WTC11 (cell line): ENCODE measurements at regions not wholly inside any gene's neighbourhood (a gene's known extent, or its start where the extent isn't known, plus 50 kb on each side); places are given as distances from the start of the nearest gene placed in this dataset.

ENCODE experiments used
- ATAC-seq: fragments of 200-7000 bp; cut with Tn5 transposase; 2 replicates; pipeline ENCODE4 v1.10.0; 2021; ENCODE audit warnings: mild to moderate bottlenecking, moderate library complexity
- CTCF ChIA-PET: fragments of 300-600 bp; sonication (Branson Sonifier 250); formaldehyde crosslinking; loops from one replicate; lab custom pipeline; 2021; ENCODE audit warnings: antibody characterized with exemption; lab: Charles Lee
- POLR2A ChIA-PET: fragments of 350-600 bp; sonication (Branson Sonifier 250); formaldehyde crosslinking; loops from one replicate; lab custom pipeline; 2021; ENCODE audit warnings: antibody characterized with exemption; lab: Charles Lee
- DNase-seq: peaks from one replicate; pipeline ENCODE4 v3.0.0; 2021; ENCODE audit warnings: low spot score
- H3K27ac Mint-ChIP-seq: 2 replicates; pipeline ENCODE4 v1.8.0; 2021; ENCODE audit warnings: mixed read lengths
- H3K27me3 Mint-ChIP-seq: 2 replicates; pipeline ENCODE4 v1.8.0; 2021; ENCODE audit warnings: low read depth, mild to moderate bottlenecking, moderate library complexity, mixed read lengths
- H3K36me3 Mint-ChIP-seq: 2 replicates; pipeline ENCODE4 v1.8.0; 2021; ENCODE audit warnings: mixed read lengths
- H3K4me1 Mint-ChIP-seq: 2 replicates; pipeline ENCODE4 v1.8.0; 2022; ENCODE audit warnings: mixed read lengths
- H3K4me3 Mint-ChIP-seq: 2 replicates; pipeline ENCODE4 v1.8.0; 2021; ENCODE audit warnings: mild to moderate bottlenecking, moderate library complexity, mixed read lengths
- H3K9me3 Mint-ChIP-seq: 2 replicates; pipeline ENCODE4 v1.8.0; 2021; ENCODE audit warnings: mixed read lengths
- E2F4 ChIP-seq: sonication (generic); formaldehyde crosslinking; IDR thresholded peaks from 2 replicates; pipeline ENCODE4 v1.8.1; 2022; ENCODE audit warnings: low read depth, mild to moderate bottlenecking, moderate library complexity, missing genetic modification reagents, borderline replicate concordance
- ELF4 ChIP-seq: sonication (generic); formaldehyde crosslinking; IDR thresholded peaks from 2 replicates; pipeline ENCODE4 v1.8.1; 2022; ENCODE audit warnings: low read depth, mild to moderate bottlenecking, moderate library complexity, missing genetic modification reagents
- ESRRA ChIP-seq: sonication (generic); formaldehyde crosslinking; IDR thresholded peaks from 2 replicates; pipeline ENCODE4 v1.8.1; 2022; ENCODE audit warnings: mild to moderate bottlenecking, missing genetic modification reagents, borderline replicate concordance
- FOXP1 ChIP-seq: sonication (generic); formaldehyde crosslinking; IDR thresholded peaks from 2 replicates; pipeline ENCODE4 v1.8.0; 2022; ENCODE audit warnings: missing genetic modification reagents, mild to moderate bottlenecking, moderate library complexity, borderline replicate concordance
- GRHL2 ChIP-seq: fragments of 250-450 bp; sonication (Bioruptor Pico); IDR thresholded peaks from 2 replicates; pipeline ENCODE4 v1.8.0; 2022; ENCODE audit warnings: mild to moderate bottlenecking, moderate library complexity; ENCODE audit not compliant: insufficient replicate concordance, severe bottlenecking
- JUN ChIP-seq: sonication (generic); formaldehyde crosslinking; IDR thresholded peaks from 2 replicates; pipeline ENCODE4 v1.8.0; 2023; ENCODE audit warnings: mild to moderate bottlenecking, missing genetic modification reagents
- MXD4 ChIP-seq: fragments of 250-450 bp; sonication (Bioruptor Pico); IDR thresholded peaks from 2 replicates; pipeline ENCODE4 v1.8.0; 2021; ENCODE audit warnings: mild to moderate bottlenecking, moderate library complexity, borderline replicate concordance
- NFYB ChIP-seq: sonication (generic); formaldehyde crosslinking; conservative IDR thresholded peaks from 2 replicates; pipeline ENCODE4 v1.8.0; 2022; ENCODE audit warnings: low read depth, missing genetic modification reagents
- OVOL2 ChIP-seq: fragments of 250-450 bp; sonication (Bioruptor Pico); IDR thresholded peaks from 2 replicates; pipeline ENCODE4 v1.9.0; 2021; ENCODE audit warnings: mild to moderate bottlenecking, borderline replicate concordance
- RORB ChIP-seq: fragments of 250-450 bp; sonication (Bioruptor Pico); IDR thresholded peaks from 2 replicates; pipeline ENCODE4 v1.9.0; 2021; ENCODE audit warnings: mild to moderate bottlenecking
- TCF7 ChIP-seq: sonication (generic); formaldehyde crosslinking; IDR thresholded peaks from 2 replicates; pipeline ENCODE4 v1.8.0; 2022; ENCODE audit warnings: mild to moderate bottlenecking, low read depth, missing genetic modification reagents, moderate library complexity
- TEAD1 ChIP-seq: sonication (generic); formaldehyde crosslinking; IDR thresholded peaks from 2 replicates; pipeline ENCODE4 v1.8.0; 2022; ENCODE audit warnings: mild to moderate bottlenecking, missing genetic modification reagents
- USF1 ChIP-seq: sonication (generic); formaldehyde crosslinking; IDR thresholded peaks from 2 replicates; pipeline ENCODE4 v1.8.0; 2022; ENCODE audit warnings: mild to moderate bottlenecking, missing genetic modification reagents
- USF2 ChIP-seq: sonication (generic); formaldehyde crosslinking; IDR thresholded peaks from 2 replicates; pipeline ENCODE4 v1.8.1; 2023; ENCODE audit warnings: mild to moderate bottlenecking, missing genetic modification reagents, moderate library complexity
- ZNF138 ChIP-seq: sonication (generic); formaldehyde crosslinking; conservative IDR thresholded peaks from 2 replicates; pipeline ENCODE4 v1.8.1; 2022; ENCODE audit warnings: mild to moderate bottlenecking, moderate library complexity, missing genetic modification reagents
- ZNF263 ChIP-seq: sonication (generic); formaldehyde crosslinking; IDR thresholded peaks from 2 replicates; pipeline ENCODE4 v1.8.1; 2022; ENCODE audit warnings: low read depth, mild to moderate bottlenecking, moderate library complexity, missing genetic modification reagents
- ZNF281 ChIP-seq: sonication (generic); formaldehyde crosslinking; IDR thresholded peaks from 2 replicates; pipeline ENCODE4 v1.8.0; 2023; ENCODE audit warnings: mild to moderate bottlenecking, missing genetic modification reagents
- ZNF416 ChIP-seq: fragments of 250-450 bp; sonication (Bioruptor Pico); IDR thresholded peaks from 2 replicates; pipeline ENCODE4 v1.9.0; 2021; ENCODE audit warnings: mild to moderate bottlenecking, inconsistent platforms
- ZNF423 ChIP-seq: fragments of 250-450 bp; sonication (Bioruptor Pico); IDR thresholded peaks from 2 replicates; pipeline ENCODE4 v2.1.2; 2022; ENCODE audit warnings: mild to moderate bottlenecking, moderate library complexity

- TF ChIP-seq E2F4 (CRISPR knock-in tag) (no peak), ESRRA (no peak), FOXP1 (no peak), TCF7 (no peak)
- TF ChIP-seq, all 79 proteins: peak for 0
Measured at GRCh38 chr1:37239225-37239740, 205.0 kb upstream of the GRIK3 start (continued).

GRCh38 chr1:37240897-37241296, 206.6 kb upstream of the GRIK3 start:
- TF ChIP-seq NFYB (CRISPR knock-in tag) (no peak), MXD4 (no peak), FOXP1 (peak; percentile 49; the same call in 1 of the 2 replicates), ZNF263 (CRISPR knock-in tag) (peak; percentile 48; the same call in 1 of the 2 replicates)
- no peak overlapping the region for H3K27ac Mint-ChIP-seq
- no peaks in the 10 kb centered on the region for H3K9me3 Mint-ChIP-seq
- ATAC-seq, result peak; percentile 43; the same call in 1 of the 2 replicates
- no peaks in the 10 kb centered on the region for H3K36me3 Mint-ChIP-seq
- CTCF ChIA-PET, result no interaction called here
- H3K4me3 Mint-ChIP-seq, result no peak overlapping the region
- DNase-seq, result no peak
- H3K4me1 Mint-ChIP-seq, result peaks cover 58% of the 10 kb centered on the region
- POLR2A ChIA-PET, result interaction anchor here (0.7 kb wide), 1 partner anchor 15 kb away, joined by 5 read pairs; no protein-coding TSS in a partner anchor
- peaks cover 41% of the 10 kb centered on the region for H3K27me3 Mint-ChIP-seq

GRCh38 chr1:37242501-37242900, 208.2 kb upstream of the GRIK3 start:
- Mint-ChIP-seq H3K4me1 (peaks cover 56% of the 10 kb centered on the region), H3K36me3 (no peaks in the 10 kb centered on the region), H3K27ac (no peak overlapping the region), H3K4me3 (no peak overlapping the region), H3K9me3 (no peaks in the 10 kb centered on the region), H3K27me3 (peaks cover 33% of the 10 kb centered on the region)
- POLR2A ChIA-PET, result no interaction called here
- DNase-seq (no peak), ATAC-seq (no peak)
- TF ChIP-seq MXD4 (no peak), OVOL2 (CRISPR knock-in tag) (no peak)
- CTCF ChIA-PET, result interaction anchor here (1.3 kb wide), 1 partner anchor 13 kb away, joined by 3 read pairs; no protein-coding TSS in a partner anchor

- TF ChIP-seq MXD4 (no peak), JUN (CRISPR knock-in tag) (no peak), ZNF281 (CRISPR knock-in tag) (no peak), USF1 (no peak), FOXP1 (no peak), ZNF138 (CRISPR knock-in tag) (no peak), USF2 (CRISPR knock-in tag) (no peak), ZNF423 (CRISPR knock-in tag) (no peak), ELF4 (no peak), TEAD1 (no peak), ZNF416 (CRISPR knock-in tag) (no peak), RORB (no peak), GRHL2 (CRISPR knock-in tag) (no peak)
- Mint-ChIP-seq H3K9me3 (no peaks in the 10 kb centered on the region), H3K27ac (no peak overlapping the region), H3K36me3 (no peaks in the 10 kb centered on the region), H3K4me3 (no peak overlapping the region), H3K27me3 (peaks cover 33% of the 10 kb centered on the region), H3K4me1 (peaks cover 48% of the 10 kb centered on the region)
- CTCF ChIA-PET, result interaction anchor here (0.9 to 1.3 kb wide), 3 partner anchors 12 to 191 kb away, joined by 3 to 5 read pairs (median 3); no protein-coding TSS in a partner anchor
- POLR2A ChIA-PET, result interaction anchor here (0.6 kb wide), 1 partner anchor 753 kb away, joined by 3 read pairs; no protein-coding TSS in a partner anchor
- ATAC-seq, result peak; percentile 23; the same call in 1 of the 2 replicates
- no peak for DNase-seq
Measured at GRCh38 chr1:37243368-37244082, 209.2 kb upstream of the GRIK3 start.
